ENCODE measurements at regions not wholly inside any gene's neighbourhood (a gene's known extent, or its start where the extent isn't known, plus 50 kb on each side); places are given as distances from the start of the nearest gene placed in this dataset.

DNA sequence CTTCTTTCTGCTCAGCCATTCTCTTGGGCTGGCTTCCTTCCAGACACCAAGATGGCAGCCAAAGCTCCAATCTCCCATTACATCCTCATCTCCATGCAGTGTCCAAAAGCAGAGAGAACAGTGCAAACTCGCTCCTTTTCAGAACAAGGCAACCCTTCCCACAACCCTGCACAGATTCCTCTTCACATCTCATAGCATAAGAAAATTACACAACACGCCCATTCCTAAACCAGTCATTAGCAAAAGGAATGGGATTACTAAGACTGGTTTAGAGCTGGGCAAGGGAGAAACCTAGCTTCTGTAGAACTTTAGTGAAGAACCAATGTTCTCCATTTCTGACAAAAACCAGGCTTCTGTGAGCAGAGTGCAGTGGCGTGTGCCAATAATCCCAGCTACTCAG is 51.5 kb upstream of the CTNNA1 start:
- TF ChIP-seq, protein P1, sequence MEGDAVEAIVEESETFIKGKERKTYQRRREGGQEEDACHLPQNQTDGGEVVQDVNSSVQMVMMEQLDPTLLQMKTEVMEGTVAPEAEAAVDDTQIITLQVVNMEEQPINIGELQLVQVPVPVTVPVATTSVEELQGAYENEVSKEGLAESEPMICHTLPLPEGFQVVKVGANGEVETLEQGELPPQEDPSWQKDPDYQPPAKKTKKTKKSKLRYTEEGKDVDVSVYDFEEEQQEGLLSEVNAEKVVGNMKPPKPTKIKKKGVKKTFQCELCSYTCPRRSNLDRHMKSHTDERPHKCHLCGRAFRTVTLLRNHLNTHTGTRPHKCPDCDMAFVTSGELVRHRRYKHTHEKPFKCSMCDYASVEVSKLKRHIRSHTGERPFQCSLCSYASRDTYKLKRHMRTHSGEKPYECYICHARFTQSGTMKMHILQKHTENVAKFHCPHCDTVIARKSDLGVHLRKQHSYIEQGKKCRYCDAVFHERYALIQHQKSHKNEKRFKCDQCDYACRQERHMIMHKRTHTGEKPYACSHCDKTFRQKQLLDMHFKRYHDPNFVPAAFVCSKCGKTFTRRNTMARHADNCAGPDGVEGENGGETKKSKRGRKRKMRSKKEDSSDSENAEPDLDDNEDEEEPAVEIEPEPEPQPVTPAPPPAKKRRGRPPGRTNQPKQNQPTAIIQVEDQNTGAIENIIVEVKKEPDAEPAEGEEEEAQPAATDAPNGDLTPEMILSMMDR (IDR thresholded peaks at IDR 0.05): no peak
- TF ChIP-seq TCF7L2 (IDR thresholded peaks at IDR 0.05; ENCODE audit: low read depth, low read length) (no peak), POLR2AphosphoS5 (IDR thresholded peaks at IDR 0.05; ENCODE audit: low read depth, low read length) (no peak)
- TF ChIP-seq, protein P2, sequence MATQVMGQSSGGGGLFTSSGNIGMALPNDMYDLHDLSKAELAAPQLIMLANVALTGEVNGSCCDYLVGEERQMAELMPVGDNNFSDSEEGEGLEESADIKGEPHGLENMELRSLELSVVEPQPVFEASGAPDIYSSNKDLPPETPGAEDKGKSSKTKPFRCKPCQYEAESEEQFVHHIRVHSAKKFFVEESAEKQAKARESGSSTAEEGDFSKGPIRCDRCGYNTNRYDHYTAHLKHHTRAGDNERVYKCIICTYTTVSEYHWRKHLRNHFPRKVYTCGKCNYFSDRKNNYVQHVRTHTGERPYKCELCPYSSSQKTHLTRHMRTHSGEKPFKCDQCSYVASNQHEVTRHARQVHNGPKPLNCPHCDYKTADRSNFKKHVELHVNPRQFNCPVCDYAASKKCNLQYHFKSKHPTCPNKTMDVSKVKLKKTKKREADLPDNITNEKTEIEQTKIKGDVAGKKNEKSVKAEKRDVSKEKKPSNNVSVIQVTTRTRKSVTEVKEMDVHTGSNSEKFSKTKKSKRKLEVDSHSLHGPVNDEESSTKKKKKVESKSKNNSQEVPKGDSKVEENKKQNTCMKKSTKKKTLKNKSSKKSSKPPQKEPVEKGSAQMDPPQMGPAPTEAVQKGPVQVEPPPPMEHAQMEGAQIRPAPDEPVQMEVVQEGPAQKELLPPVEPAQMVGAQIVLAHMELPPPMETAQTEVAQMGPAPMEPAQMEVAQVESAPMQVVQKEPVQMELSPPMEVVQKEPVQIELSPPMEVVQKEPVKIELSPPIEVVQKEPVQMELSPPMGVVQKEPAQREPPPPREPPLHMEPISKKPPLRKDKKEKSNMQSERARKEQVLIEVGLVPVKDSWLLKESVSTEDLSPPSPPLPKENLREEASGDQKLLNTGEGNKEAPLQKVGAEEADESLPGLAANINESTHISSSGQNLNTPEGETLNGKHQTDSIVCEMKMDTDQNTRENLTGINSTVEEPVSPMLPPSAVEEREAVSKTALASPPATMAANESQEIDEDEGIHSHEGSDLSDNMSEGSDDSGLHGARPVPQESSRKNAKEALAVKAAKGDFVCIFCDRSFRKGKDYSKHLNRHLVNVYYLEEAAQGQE (IDR thresholded peaks at IDR 0.05; ENCODE audit: insufficient read depth in 1 of 2, low read depth in 2 of 2, low read length in 1 of 2): no peak
